H9 (cell line): ENCODE measurements at regions not wholly inside any gene's neighbourhood (a gene's known extent, or its start where the extent isn't known, plus 50 kb on each side); places are given as distances from the start of the nearest gene placed in this dataset.

Experiments used
- DNase-seq: peaks from one replicate; pipeline ENCODE4 v3.0.0-alpha.2; 2017
- H2AFZ ChIP-seq: one replicate; pipeline ENCODE4 v1.6.1; 2013; ENCODE audit warnings: mild to moderate bottlenecking, low read length, control low read depth, moderate library complexity
- H2AK5ac ChIP-seq: 2 replicates; pipeline ENCODE4 v1.6.1; 2013; ENCODE audit warnings: low read length, control low read depth, mixed read lengths; ENCODE audit not compliant: insufficient read length
- H2BK120ac ChIP-seq: one replicate; pipeline ENCODE4 v1.6.1; 2013; ENCODE audit warnings: low read depth, mild to moderate bottlenecking, low read length, control low read depth, inconsistent platforms; ENCODE audit not compliant: poor library complexity, severe bottlenecking
- H2BK12ac ChIP-seq: 2 replicates; pipeline ENCODE4 v1.6.1; 2013; ENCODE audit warnings: low read length, control low read depth, mixed read lengths, low read depth; ENCODE audit not compliant: insufficient read length
- H2BK15ac ChIP-seq: 2 replicates; pipeline ENCODE4 v1.6.1; 2013; ENCODE audit warnings: low read depth, low read length, control low read depth
- H2BK20ac ChIP-seq: one replicate; pipeline ENCODE4 v1.6.1; 2013; ENCODE audit warnings: low read depth, mild to moderate bottlenecking, low read length, control low read depth, inconsistent platforms; ENCODE audit not compliant: poor library complexity, severe bottlenecking
- H2BK5ac ChIP-seq: 2 replicates; pipeline ENCODE4 v1.6.1; 2013; ENCODE audit warnings: low read length, control low read depth, mixed read lengths; ENCODE audit not compliant: insufficient read length
- H3K14ac ChIP-seq: 2 replicates; pipeline ENCODE4 v1.6.1; 2013; ENCODE audit warnings: low read length, control low read depth; ENCODE audit not compliant: insufficient read depth
- H3K18ac ChIP-seq: 2 replicates; pipeline ENCODE4 v1.6.1; 2013; ENCODE audit warnings: low read depth, mild to moderate bottlenecking, mixed read lengths, low read length, control low read depth; ENCODE audit not compliant: insufficient read length
- H3K23ac ChIP-seq: 2 replicates; pipeline ENCODE4 v1.6.1; 2013; ENCODE audit warnings: low read length, control low read depth, mixed read lengths, low read depth; ENCODE audit not compliant: insufficient read length
- H3K23me2 ChIP-seq: 2 replicates; pipeline ENCODE4 v1.6.1; 2013; ENCODE audit warnings: low read depth, mild to moderate bottlenecking, mixed read lengths, low read length, control low read depth; ENCODE audit not compliant: insufficient read length, poor library complexity, severe bottlenecking
- H3K27ac ChIP-seq: 2 replicates; pipeline ENCODE4 v1.5.1; 2013; ENCODE audit warnings: low read length, control low read depth, mixed read lengths, low read depth; ENCODE audit not compliant: insufficient read length
- H3K27me3 ChIP-seq: 2 replicates; pipeline ENCODE4 v1.6.1; 2013; ENCODE audit warnings: low read length, control low read depth, inconsistent platforms; ENCODE audit not compliant: insufficient read depth
- H3K4ac ChIP-seq: 2 replicates; pipeline ENCODE4 v1.6.1; 2013; ENCODE audit warnings: low read depth, mild to moderate bottlenecking, control low read depth, inconsistent platforms, low read length, moderate library complexity
- H3K4me1 ChIP-seq: 2 replicates; pipeline ENCODE4 v1.6.1; 2013; ENCODE audit warnings: low read length, control low read depth, inconsistent platforms; ENCODE audit not compliant: insufficient read depth
- H3K4me2 ChIP-seq: 2 replicates; pipeline ENCODE4 v1.6.1; 2013; ENCODE audit warnings: low read length, control low read depth, mixed read lengths; ENCODE audit not compliant: insufficient read length, insufficient read depth
- H3K56ac ChIP-seq: 2 replicates; pipeline ENCODE4 v1.6.1; 2013; ENCODE audit warnings: low read depth, mild to moderate bottlenecking, mixed read lengths, low read length, control low read depth; ENCODE audit not compliant: insufficient read length
- H3K79me1 ChIP-seq: 2 replicates; pipeline ENCODE4 v1.6.1; 2013; ENCODE audit warnings: low read depth, mild to moderate bottlenecking, moderate library complexity, low read length, control low read depth, inconsistent platforms; ENCODE audit not compliant: insufficient read depth, poor library complexity, severe bottlenecking
- H3K79me2 ChIP-seq: 2 replicates; pipeline ENCODE4 v1.6.1; 2013; ENCODE audit warnings: low read length, control low read depth, inconsistent platforms; ENCODE audit not compliant: insufficient read depth
- H3K9ac ChIP-seq: 2 replicates; pipeline ENCODE4 v1.6.1; 2013; ENCODE audit warnings: low read length, control low read depth, mixed read lengths; ENCODE audit not compliant: insufficient read length; ENCODE audit errors: extremely low read depth
- H3K9me3 ChIP-seq: one replicate; pipeline ENCODE4 v1.6.1; 2013; ENCODE audit warnings: low read depth, low read length, inconsistent platforms; ENCODE audit not compliant: control insufficient read depth
- H3T11ph ChIP-seq: one replicate; pipeline ENCODE4 v1.6.1; 2013; ENCODE audit warnings: mild to moderate bottlenecking, low read length, control low read depth, inconsistent platforms
- H4K20me1 ChIP-seq: one replicate; pipeline ENCODE4 v1.6.1; 2013; ENCODE audit not compliant: control insufficient read depth, insufficient read length, insufficient read depth
- H4K5ac ChIP-seq: 2 replicates; pipeline ENCODE4 v1.6.1; 2013; ENCODE audit warnings: low read depth, mild to moderate bottlenecking, mixed read lengths, low read length, control low read depth; ENCODE audit not compliant: insufficient read length
- H4K8ac ChIP-seq: replicated peaks from 2 replicates; pipeline ENCODE4 v1.6.1; 2013; ENCODE audit warnings: low read length, control low read depth, mixed read lengths, low read depth; ENCODE audit not compliant: insufficient read length
- H4K91ac ChIP-seq: 2 replicates; pipeline ENCODE4 v1.6.1; 2013; ENCODE audit warnings: low read depth, mild to moderate bottlenecking, moderate library complexity, mixed read lengths, low read length, control low read depth; ENCODE audit not compliant: insufficient read length
- H3K27ac Mint-ChIP-seq, 3 experiments: 2 replicates in 2 of 3; 3 replicates in 1 of 3; pipeline ENCODE4 v1.8.0; 2020 to 2021; ENCODE audit warnings: mixed read lengths in 3 of 3, mild to moderate bottlenecking in 1 of 3, moderate library complexity in 1 of 3
- H3K27me3 Mint-ChIP-seq: 2 replicates; pipeline ENCODE4 v1.8.0; 2021; ENCODE audit warnings: low read depth, mild to moderate bottlenecking, moderate library complexity, mixed read lengths
- H3K36me3 Mint-ChIP-seq, 3 experiments: 2 replicates in 2 of 3; 3 replicates in 1 of 3; pipeline ENCODE4 v1.8.0; 2020 to 2021; ENCODE audit warnings: low read depth in 3 of 3, mixed read lengths in 3 of 3; ENCODE audit not compliant: insufficient read depth in 1 of 3
- H3K4me1 Mint-ChIP-seq, 2 experiments: 2 replicates each; pipeline ENCODE4 v1.8.0; 2020; ENCODE audit warnings: mixed read lengths in 2 of 2
- H3K4me3 Mint-ChIP-seq, 2 experiments: 2 replicates in 1 of 2; 3 replicates in 1 of 2; pipeline ENCODE4 v1.8.0; 2020 to 2021; ENCODE audit warnings: mild to moderate bottlenecking in 2 of 2, mixed read lengths in 2 of 2, moderate library complexity in 1 of 2
- H3K9me3 Mint-ChIP-seq, 2 experiments: 2 replicates in 1 of 2; 3 replicates in 1 of 2; pipeline ENCODE4 v1.8.0; 2020; ENCODE audit warnings: mild to moderate bottlenecking in 2 of 2, mixed read lengths in 2 of 2, moderate library complexity in 1 of 2
- TF ChIP-seq, protein P1 (sequence below): fragments of 200-600 bp; sonication (generic); conservative IDR thresholded peaks from 3 replicates; pipeline ENCODE4 v1.8.0; 2021; ENCODE audit warnings: antibody characterized with exemption, mild to moderate bottlenecking

DNA sequence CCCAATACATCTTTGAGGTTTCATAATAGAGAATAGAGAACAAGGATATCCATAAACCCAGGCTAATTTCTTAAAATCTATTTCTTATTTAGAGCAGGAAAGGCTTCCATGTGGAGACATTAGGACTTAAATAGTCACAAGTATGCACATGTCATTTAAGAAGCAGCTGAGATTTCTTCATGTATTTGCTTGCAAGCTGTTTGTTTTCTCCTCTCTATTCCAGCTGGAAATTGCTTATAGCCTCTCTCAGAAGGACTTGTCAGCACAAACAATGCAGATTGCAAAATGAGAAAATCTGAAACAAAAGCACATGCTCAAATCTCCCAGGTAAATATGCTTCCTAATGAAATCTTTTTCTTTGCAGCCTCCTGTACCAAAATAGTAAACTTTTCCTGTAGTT lies 1473.1 kb downstream of the CDH8 start:
- Mint-ChIP-seq H3K27me3 (no peaks in the 10 kb centered on the region), H3K4me3 (no peak overlapping the region), H3K36me3 (peaks cover 0 to 3% (median 0%) of the 10 kb centered on the region in 3 experiments; a peak in 2 of 7 replicates), H3K9me3 (peaks cover 0 to 3% of the 10 kb centered on the region in 2 experiments; a peak in 3 of 5 replicates), H3K27ac (no peak overlapping the region), H3K4me1 (no peaks in the 10 kb centered on the region)
- Histone ChIP-seq H2AFZ (no peak overlapping the region), H3K79me1 (no peaks in the 10 kb centered on the region), H3K14ac (no peak overlapping the region), H2AK5ac (no peak overlapping the region), H3K56ac (no peak overlapping the region), H3K23me2 (no peaks in the 10 kb centered on the region), H3K27me3 (no peaks in the 10 kb centered on the region), H3T11ph (no peak overlapping the region), H4K20me1 (no peaks in the 10 kb centered on the region), H2BK12ac (no peak overlapping the region), H3K4me1 (no peaks in the 10 kb centered on the region), H3K18ac (no peak overlapping the region), H3K9ac (no peak overlapping the region), H2BK120ac (no peak overlapping the region), H3K27ac (no peak overlapping the region), H2BK5ac (no peak overlapping the region), H3K23ac (no peak overlapping the region), H3K4me2 (no peak overlapping the region), H3K4ac (no peak overlapping the region), H3K79me2 (no peaks in the 10 kb centered on the region), H2BK15ac (no peak overlapping the region), H4K91ac (no peak overlapping the region), H2BK20ac (no peak overlapping the region), H4K5ac (no peak overlapping the region), H3K9me3 (no peaks in the 10 kb centered on the region), H4K8ac (no peak overlapping the region)
- TF ChIP-seq, protein P1, sequence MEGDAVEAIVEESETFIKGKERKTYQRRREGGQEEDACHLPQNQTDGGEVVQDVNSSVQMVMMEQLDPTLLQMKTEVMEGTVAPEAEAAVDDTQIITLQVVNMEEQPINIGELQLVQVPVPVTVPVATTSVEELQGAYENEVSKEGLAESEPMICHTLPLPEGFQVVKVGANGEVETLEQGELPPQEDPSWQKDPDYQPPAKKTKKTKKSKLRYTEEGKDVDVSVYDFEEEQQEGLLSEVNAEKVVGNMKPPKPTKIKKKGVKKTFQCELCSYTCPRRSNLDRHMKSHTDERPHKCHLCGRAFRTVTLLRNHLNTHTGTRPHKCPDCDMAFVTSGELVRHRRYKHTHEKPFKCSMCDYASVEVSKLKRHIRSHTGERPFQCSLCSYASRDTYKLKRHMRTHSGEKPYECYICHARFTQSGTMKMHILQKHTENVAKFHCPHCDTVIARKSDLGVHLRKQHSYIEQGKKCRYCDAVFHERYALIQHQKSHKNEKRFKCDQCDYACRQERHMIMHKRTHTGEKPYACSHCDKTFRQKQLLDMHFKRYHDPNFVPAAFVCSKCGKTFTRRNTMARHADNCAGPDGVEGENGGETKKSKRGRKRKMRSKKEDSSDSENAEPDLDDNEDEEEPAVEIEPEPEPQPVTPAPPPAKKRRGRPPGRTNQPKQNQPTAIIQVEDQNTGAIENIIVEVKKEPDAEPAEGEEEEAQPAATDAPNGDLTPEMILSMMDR, result no peak
- DNase-seq, result no peak
